NB4 (cell line): ENCODE measurements at regions not wholly inside any gene's neighbourhood (a gene's known extent, or its start where the extent isn't known, plus 50 kb on each side); places are given as distances from the start of the nearest gene placed in this dataset.

Experiments used
- CTCF ChIP-seq: IDR thresholded peaks from one replicate; pipeline ENCODE4 v1.5.1; 2012; ENCODE audit warnings: low read depth, low read length
- POLR2A ChIP-seq: IDR thresholded peaks from 2 replicates; pipeline ENCODE4 v1.6.1; 2011; ENCODE audit warnings: mild to moderate bottlenecking; ENCODE audit not compliant: insufficient read length; ENCODE audit errors: extremely low read depth

DNA sequence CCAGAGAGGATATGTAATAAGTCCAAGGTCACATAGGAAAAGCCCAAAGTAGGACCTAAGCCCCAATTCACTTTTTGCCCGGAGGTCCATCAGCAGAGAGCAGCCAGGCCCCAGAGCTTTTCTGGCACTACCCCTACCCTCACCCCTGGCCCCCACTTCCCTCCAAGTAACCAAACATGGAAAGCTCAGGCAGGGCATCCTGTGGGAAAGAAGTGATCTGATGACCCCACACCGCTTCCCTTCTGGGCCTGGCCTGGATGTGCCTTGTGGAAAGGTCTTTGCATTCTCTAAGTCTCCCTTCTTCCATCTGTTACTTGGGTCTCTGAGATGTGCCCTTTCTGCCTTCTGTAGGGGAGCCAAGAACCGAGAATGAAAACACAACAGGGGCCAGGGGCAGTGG lies 136.9 kb downstream of the TMEM132E start:
- no peak for TF ChIP-seq CTCF
- TF ChIP-seq POLR2A, result no peak
